ENCODE measurements at regions not wholly inside any gene's neighbourhood (a gene's known extent, or its start where the extent isn't known, plus 50 kb on each side); places are given as distances from the start of the nearest gene placed in this dataset.

GRCh38 chr10:29843143-29843542, 208.4 kb upstream of the SVIL start:
- Histone ChIP-seq H3K4me1 (ENCODE audit: insufficient read depth, low read length) (0 out of 2 replicates have a peak, but pooled peaks cover 6% of the 10 kb centered on the region), H3K36me3 (ENCODE audit: insufficient read depth, low read length) (no peaks in the 10 kb centered on the region), H3K9me3 (ENCODE audit: control insufficient read depth, insufficient read depth, low read length) (no peaks in the 10 kb centered on the region), H3K9ac (ENCODE audit: low read depth, low read length) (no peak overlapping the region)

GRCh38 chr10:29841724-29842649, 207.2 kb upstream of the SVIL start:
- Histone ChIP-seq H3K4me1 (ENCODE audit: insufficient read depth, low read length) (0 out of 2 replicates have a peak, but pooled peaks cover 6% of the 10 kb centered on the region), H3K9ac (ENCODE audit: low read depth, low read length) (no peak overlapping the region), H3K36me3 (ENCODE audit: insufficient read depth, low read length) (no peaks in the 10 kb centered on the region), H3K9me3 (ENCODE audit: control insufficient read depth, insufficient read depth, low read length) (no peaks in the 10 kb centered on the region)

GRCh38 chr10:29840516-29841276, 205.9 kb upstream of the SVIL start:
- Histone ChIP-seq H3K36me3 (ENCODE audit: insufficient read depth, low read length) (no peaks in the 10 kb centered on the region), H3K9ac (ENCODE audit: low read depth, low read length) (no peak overlapping the region), H3K4me1 (ENCODE audit: insufficient read depth, low read length) (0 out of 2 replicates have a peak, but pooled peaks cover 6% of the 10 kb centered on the region), H3K9me3 (ENCODE audit: control insufficient read depth, insufficient read depth, low read length) (no peaks in the 10 kb centered on the region)

- no peak overlapping the region for H3K9ac ChIP-seq (ENCODE audit: low read depth, low read length)
- 0 out of 2 replicates have a peak, but pooled peaks cover 6% of the 10 kb centered on the region for H3K4me1 ChIP-seq (ENCODE audit: insufficient read depth, low read length)
- H3K9me3 ChIP-seq (ENCODE audit: control insufficient read depth, insufficient read depth, low read length), result no peaks in the 10 kb centered on the region
- H3K36me3 ChIP-seq (ENCODE audit: insufficient read depth, low read length), result no peaks in the 10 kb centered on the region
Observed at GRCh38 chr10:29839826-29840515, 205.2 kb upstream of the SVIL start.

- Histone ChIP-seq H3K4me1 (ENCODE audit: insufficient read depth, low read length) (0 out of 2 replicates have a peak, but pooled peaks cover 6% of the 10 kb centered on the region), H3K9me3 (ENCODE audit: control insufficient read depth, insufficient read depth, low read length) (no peaks in the 10 kb centered on the region), H3K36me3 (ENCODE audit: insufficient read depth, low read length) (no peaks in the 10 kb centered on the region), H3K9ac (ENCODE audit: low read depth, low read length) (no peak overlapping the region)
Observed at GRCh38 chr10:29838539-29838938, 203.8 kb upstream of the SVIL start.

GRCh38 chr10:29837586-29837985, 202.8 kb upstream of the SVIL start:
- Histone ChIP-seq H3K4me1 (ENCODE audit: insufficient read depth, low read length) (0 out of 2 replicates have a peak, but pooled peaks cover 6% of the 10 kb centered on the region), H3K9ac (ENCODE audit: low read depth, low read length) (no peak overlapping the region), H3K9me3 (ENCODE audit: control insufficient read depth, insufficient read depth, low read length) (no peaks in the 10 kb centered on the region), H3K36me3 (ENCODE audit: insufficient read depth, low read length) (no peaks in the 10 kb centered on the region)

- Histone ChIP-seq H3K36me3 (ENCODE audit: insufficient read depth, low read length) (no peaks in the 10 kb centered on the region), H3K4me1 (ENCODE audit: insufficient read depth, low read length) (0 out of 2 replicates have a peak, but pooled peaks cover 6% of the 10 kb centered on the region), H3K9ac (ENCODE audit: low read depth, low read length) (no peak overlapping the region), H3K9me3 (ENCODE audit: control insufficient read depth, insufficient read depth, low read length) (no peaks in the 10 kb centered on the region)
Observed at GRCh38 chr10:29836396-29836795, 201.6 kb upstream of the SVIL start.

- H3K9me3 ChIP-seq (ENCODE audit: control insufficient read depth, insufficient read depth, low read length), result no peaks in the 10 kb centered on the region
- H3K36me3 ChIP-seq (ENCODE audit: insufficient read depth, low read length), result no peaks in the 10 kb centered on the region
- H3K9ac ChIP-seq (ENCODE audit: low read depth, low read length), result no peak overlapping the region
- 0 out of 2 replicates have a peak, but pooled peaks cover 6% of the 10 kb centered on the region for H3K4me1 ChIP-seq (ENCODE audit: insufficient read depth, low read length)
Observed at GRCh38 chr10:29835055-29835454, 200.3 kb upstream of the SVIL start.

GRCh38 chr10:29830531-29831512, 196.1 kb upstream of the SVIL start:
- no peaks in the 10 kb centered on the region for H3K9me3 ChIP-seq (ENCODE audit: control insufficient read depth, insufficient read depth, low read length)
- H3K9ac ChIP-seq (ENCODE audit: low read depth, low read length), result no peak overlapping the region
- H3K4me1 ChIP-seq (ENCODE audit: insufficient read depth, low read length), result no peaks in the 10 kb centered on the region
- no peaks in the 10 kb centered on the region for H3K36me3 ChIP-seq (ENCODE audit: insufficient read depth, low read length)

GRCh38 chr10:29829776-29830175, 195.0 kb upstream of the SVIL start:
- no peaks in the 10 kb centered on the region for H3K4me1 ChIP-seq (ENCODE audit: insufficient read depth, low read length)
- H3K9ac ChIP-seq (ENCODE audit: low read depth, low read length), result no peak overlapping the region
- no peaks in the 10 kb centered on the region for H3K36me3 ChIP-seq (ENCODE audit: insufficient read depth, low read length)
- no peaks in the 10 kb centered on the region for H3K9me3 ChIP-seq (ENCODE audit: control insufficient read depth, insufficient read depth, low read length)

GRCh38 chr10:29828956-29829355, 194.2 kb upstream of the SVIL start:
- Histone ChIP-seq H3K9ac (ENCODE audit: low read depth, low read length) (no peak overlapping the region), H3K9me3 (ENCODE audit: control insufficient read depth, insufficient read depth, low read length) (no peaks in the 10 kb centered on the region), H3K4me1 (ENCODE audit: insufficient read depth, low read length) (no peaks in the 10 kb centered on the region), H3K36me3 (ENCODE audit: insufficient read depth, low read length) (no peaks in the 10 kb centered on the region)

GRCh38 chr10:29828440-29828894, 193.7 kb upstream of the SVIL start:
- Histone ChIP-seq H3K4me1 (ENCODE audit: insufficient read depth, low read length) (no peaks in the 10 kb centered on the region), H3K9ac (ENCODE audit: low read depth, low read length) (no peak overlapping the region), H3K36me3 (ENCODE audit: insufficient read depth, low read length) (no peaks in the 10 kb centered on the region), H3K9me3 (ENCODE audit: control insufficient read depth, insufficient read depth, low read length) (no peaks in the 10 kb centered on the region)

- no peaks in the 10 kb centered on the region for H3K4me1 ChIP-seq (ENCODE audit: insufficient read depth, low read length)
- no peaks in the 10 kb centered on the region for H3K36me3 ChIP-seq (ENCODE audit: insufficient read depth, low read length)
- no peak overlapping the region for H3K9ac ChIP-seq (ENCODE audit: low read depth, low read length)
- H3K9me3 ChIP-seq (ENCODE audit: control insufficient read depth, insufficient read depth, low read length), result no peaks in the 10 kb centered on the region
Observed at GRCh38 chr10:29827512-29827911, 192.7 kb upstream of the SVIL start.
